Glomerular visceral epithelial cell (primary cell): ENCODE measurements at regions not wholly inside any gene's neighbourhood (a gene's known extent, or its start where the extent isn't known, plus 50 kb on each side); places are given as distances from the start of the nearest gene placed in this dataset.
"Not testable (repeated sequence)": the region's sequence is repeated elsewhere in the genome, so short reads cannot be mapped to it uniquely, and the experiment has no call there.

Source experiments
- DNase-seq: peaks from one replicate; pipeline ENCODE4 v3.0.0-alpha.2; 2016; ENCODE audit errors: extremely low spot score

DNA sequence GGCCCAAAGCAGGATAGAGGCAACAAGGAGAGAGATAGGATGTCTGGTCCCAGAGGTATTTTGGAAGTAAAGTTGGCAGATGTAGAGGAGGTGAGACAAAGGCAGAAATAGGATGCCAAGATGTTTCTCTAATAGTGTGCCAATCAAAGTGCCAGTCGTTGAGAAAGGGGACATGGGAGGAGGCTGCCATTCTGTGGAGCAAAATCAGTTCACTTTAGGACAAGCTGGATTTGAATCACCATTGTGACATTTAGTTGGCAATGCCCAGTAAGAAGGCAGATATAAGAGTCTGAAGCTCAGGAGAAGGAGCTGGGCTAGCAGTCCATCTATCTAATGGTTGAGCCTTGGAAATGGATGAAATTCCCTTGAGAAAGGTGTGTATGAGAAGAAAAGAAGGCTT, 53.8 kb downstream of the ADRB2 start:
- no peak for DNase-seq

GRCh38 chr5:148880696-148881095, 54.3 kb downstream of the ADRB2 start:
- peak; percentile 5 for DNase-seq

DNA sequence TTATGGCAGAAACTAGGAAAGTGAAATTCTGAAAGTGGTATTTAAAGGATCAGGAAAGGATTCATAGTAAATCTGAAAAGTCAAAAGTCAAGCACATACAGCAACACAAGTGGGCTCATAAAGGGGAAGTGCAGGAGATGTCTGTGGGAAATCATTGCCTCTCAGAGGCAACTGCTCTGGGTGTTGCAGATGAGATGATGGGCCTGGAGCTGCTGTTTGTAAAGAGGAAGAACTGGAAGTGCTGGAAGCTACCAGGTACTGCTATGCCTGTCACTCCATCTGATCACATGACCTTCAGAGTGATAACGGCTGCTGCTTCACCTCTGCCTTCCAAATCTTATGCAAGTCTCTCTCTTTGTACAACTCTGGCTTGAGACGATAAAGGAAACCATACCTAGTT, 55.9 kb downstream of the ADRB2 start:
- DNase-seq: no peak

DNA sequence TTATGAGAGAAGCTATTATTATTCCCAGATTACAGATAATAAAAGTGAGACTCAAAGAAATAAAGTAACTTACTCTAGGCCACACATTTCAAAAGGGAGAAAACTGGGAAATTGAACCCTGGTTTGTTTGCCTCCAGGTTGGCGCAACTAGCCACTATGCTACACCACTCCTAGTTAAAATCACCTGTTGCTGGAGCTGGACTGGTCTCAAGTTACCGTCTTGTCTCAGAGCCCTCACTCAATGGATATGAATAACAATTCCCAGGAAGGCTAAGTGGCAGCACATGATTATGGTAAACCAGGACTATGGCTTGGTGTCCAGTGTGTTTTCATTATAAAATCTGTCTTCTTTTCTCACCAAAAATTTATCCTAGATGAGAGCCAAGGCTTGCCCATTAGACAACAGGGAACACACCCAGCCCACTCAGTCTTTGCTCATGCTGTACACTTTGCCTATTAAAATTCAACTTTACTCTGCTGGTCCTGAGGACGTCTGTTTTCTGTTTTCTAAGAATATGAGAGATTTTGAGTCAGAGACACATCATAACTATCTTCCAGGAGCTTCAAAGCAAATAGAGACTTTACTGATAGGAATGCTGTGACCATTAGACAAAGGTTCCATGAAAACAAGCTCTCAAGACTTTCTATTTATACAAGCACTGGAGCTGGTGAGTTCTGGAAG, 58.1 kb downstream of the ADRB2 start:
- DNase-seq: no peak

- DNase-seq: no peak
Measured at GRCh38 chr5:148887123-148887881, 60.9 kb downstream of the ADRB2 start.

DNA sequence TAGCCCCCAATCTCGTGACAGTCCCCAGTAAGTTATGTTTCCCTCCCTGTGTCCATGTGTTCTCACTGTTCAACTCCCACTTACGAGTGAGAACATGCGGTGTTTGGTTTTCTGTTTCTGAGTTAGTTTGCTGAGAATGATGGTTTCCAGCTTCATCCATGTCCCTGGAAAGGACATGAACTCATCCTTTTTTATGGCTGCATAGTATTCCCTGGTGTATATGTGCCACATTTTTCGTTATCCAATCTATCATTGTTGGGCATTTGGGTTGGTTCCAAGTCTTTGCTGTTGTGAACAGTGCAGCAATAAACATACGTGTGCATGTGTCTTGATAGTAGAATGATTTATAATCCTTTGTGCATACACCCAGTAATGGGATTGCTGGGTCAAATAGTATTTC, 63.5 kb downstream of the ADRB2 start:
- DNase-seq: not testable (repeated sequence)

DNA sequence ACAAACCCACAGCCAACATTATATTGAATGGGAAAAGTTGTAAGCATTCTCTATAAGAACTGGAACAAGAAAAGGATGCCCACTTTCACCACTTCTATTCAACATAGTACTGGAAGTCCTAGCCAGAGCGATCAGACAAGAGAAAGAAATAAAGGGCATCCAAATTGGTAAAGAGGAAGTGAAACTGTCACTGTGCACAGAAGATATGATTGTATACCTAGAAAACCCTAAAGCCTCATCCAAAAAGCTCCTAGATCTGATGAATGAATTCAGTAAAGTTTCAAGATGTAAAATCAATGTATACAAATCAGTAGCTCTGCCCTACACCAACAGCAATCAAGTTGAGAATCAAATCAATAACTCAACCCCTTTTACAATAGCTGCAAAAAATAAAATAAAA, 69.0 kb downstream of the ADRB2 start:
- not testable (repeated sequence) for DNase-seq

DNA sequence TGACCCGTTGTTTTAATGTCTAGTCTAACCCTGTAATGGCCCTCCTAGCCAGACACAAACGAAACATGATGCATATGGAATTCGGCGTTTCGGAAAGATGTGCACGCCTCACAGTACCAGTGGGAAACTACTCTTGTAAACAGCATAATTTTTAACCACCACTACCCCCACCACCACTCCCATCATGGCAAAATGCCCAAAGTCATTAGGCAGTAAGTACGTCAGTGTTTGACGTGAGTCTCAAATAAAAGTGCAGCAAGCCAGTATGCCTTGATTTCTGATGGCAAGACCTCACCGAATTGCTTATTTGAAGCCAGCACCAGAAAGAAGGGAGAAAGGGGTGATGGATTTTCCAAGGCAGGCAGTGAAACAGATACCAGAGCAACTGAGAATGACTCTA, 71.4 kb downstream of the ADRB2 start:
- DNase-seq: no peak

DNA sequence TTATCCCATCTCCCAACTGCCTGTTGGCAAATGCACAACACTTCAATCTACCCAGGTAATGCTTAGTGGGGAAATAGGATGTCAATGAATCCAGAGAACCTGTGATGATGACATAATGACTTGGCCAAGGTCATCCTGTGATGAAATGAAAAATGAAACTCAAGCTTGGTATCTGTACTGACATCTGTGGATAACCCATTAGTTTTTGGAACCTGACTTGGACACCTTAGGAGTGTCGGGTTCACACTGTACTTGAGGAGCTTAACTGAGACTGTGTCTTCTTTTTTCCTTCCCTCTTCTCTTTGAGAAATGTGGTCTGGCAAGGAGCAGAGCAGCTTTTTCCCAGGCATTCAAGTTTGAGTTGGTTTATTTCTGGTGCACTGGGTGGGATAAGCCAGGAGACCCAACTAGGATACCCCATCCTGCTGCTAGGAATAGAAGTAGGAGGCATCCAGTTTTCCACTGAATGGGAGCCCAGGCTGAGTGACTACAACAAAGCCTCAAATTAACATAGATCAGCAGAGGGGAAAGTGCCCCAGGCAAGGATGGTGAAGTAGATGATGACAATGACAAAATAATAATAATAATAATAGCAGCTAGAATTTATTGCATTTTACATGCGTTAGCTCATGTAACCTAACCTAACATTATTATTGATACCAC, 72.1 kb downstream of the ADRB2 start:
- no peak for DNase-seq

DNA sequence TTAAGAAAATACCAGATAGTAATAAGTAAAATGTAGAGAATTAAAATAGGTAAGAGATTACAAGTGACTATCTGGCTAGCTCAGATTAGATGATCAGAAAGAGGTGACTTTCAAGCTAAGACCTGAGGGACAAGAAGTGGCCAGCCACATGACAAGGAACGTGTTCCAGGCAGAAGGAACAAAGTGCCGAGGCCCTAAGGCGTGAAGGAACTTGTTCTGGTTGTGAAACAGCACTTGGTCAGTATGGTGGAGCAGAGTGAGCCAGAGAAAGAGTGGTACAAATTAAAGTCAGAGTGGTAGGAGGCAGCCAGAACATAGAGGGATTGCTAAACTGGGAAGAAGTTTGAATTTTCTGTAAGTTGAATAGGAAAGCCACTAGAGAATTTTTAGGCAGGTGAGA, 73.6 kb downstream of the ADRB2 start:
- no peak for DNase-seq

DNA sequence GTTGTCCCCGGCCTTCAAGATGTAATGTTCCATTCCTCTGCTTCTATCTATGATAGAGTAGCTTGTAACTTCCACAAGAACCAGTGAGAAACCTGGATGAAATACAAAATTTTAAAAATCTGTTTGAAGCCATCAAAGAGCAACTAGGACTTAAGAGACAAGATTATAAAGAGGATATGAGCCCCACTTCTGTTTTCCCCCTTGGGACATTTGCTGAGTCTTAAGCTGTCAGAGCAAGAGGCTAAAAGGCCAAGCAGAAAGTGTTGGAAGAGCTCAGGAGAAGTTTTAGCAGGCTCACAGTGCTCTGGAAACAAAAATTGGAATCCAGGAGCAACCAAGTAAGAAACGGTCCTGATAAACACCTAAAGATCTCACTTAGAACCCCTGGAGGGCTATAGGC, 76.1 kb downstream of the ADRB2 start:
- no peak for DNase-seq

DNA sequence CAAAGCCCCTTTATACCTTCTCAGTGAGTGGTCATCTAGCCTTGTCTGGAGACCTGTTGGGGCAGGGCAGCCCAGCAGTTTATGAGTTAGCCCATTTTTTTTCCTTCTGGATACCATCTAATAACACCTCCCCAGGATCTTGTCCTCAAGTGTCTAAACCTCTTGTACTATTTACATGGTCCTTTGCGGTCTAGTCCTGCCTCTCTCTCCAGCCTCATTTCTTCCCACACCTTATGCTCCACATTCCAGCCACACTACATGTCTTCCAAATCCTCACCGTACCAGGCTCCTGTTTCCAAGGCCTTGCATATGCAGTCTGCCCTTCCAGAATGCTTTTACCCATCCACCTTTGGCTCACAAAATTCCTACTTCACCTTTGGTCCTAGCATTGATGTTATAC, 77.2 kb downstream of the ADRB2 start:
- no peak for DNase-seq

DNA sequence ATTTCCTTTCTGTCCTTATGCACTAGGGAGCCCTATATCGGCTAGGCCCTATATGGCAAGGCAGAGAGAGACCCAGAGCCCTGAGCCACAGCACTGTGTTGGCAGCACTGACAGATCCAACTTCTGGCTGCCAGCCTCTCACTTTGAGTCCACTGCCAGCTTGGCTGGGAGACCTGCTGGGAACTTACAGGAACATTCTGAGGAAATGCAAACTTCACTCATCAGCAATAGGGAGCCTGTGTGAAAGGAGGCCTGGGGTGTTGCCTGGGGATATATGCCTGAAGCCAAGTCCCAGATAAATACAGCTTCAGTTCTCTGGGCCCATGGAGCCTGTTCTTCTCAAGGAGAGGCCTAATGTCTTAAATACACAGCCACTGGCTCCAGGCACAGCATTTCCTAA, 78.0 kb downstream of the ADRB2 start:
- DNase-seq: no peak

GRCh38 chr5:148905541-148905940, 79.1 kb downstream of the ADRB2 start:
- no peak for DNase-seq

- no peak for DNase-seq
Measured at GRCh38 chr5:148906968-148907367, 80.6 kb downstream of the ADRB2 start.

DNA sequence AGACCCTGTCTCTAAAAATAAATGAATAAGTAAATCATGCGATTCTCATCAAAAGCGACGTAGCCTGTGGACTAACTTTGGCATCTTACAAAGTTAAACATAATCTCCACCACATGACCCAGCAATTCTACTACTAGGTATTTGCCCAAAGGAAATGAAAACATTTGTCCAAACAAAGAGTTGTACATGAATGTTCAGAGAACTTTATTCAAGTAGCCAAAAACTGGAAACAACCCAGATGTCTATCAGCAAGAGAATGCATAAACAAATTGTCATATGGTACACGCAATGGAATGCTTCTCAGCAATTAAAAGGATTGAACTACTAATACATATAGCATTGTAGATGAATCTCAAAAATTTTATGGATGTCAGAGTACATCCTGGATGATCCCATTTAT, 82.6 kb downstream of the ADRB2 start:
- DNase-seq: no peak

GRCh38 chr5:148909766-148910165, 83.4 kb downstream of the ADRB2 start:
- DNase-seq: no peak

- DNase-seq: no peak
Measured at GRCh38 chr5:148910216-148910615, 83.8 kb downstream of the ADRB2 start.

- DNase-seq: peak; percentile 94
Measured at GRCh38 chr5:148910686-148911361, 84.4 kb downstream of the ADRB2 start.

- DNase-seq: no peak
Measured at GRCh38 chr5:148911386-148911785, 85.0 kb downstream of the ADRB2 start.

DNA sequence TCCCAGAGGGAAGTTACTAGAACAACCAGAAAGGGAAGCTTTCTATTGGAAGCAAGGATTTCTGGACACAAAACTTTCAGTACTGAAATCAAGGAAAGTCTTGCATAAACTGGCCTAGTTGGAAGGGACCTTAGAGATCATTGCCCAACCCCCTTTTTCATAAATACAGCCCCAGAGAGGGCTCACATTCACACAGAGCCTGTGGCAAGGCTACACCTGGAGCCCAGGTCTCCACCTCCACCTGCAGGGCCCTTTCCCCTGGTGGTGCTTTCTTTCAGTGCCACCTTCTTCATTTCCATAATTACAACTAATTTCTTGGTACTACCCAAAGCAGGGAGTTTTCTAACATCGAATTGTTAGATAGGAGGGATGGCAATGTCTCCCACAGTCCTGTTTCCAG, 85.7 kb downstream of the ADRB2 start:
- no peak for DNase-seq

- DNase-seq: peak; percentile 93
Measured at GRCh38 chr5:148912714-148913398, 86.4 kb downstream of the ADRB2 start.
